T-helper 2 cell treated with Interferon-gamma antibody and Interleukin-4, amounts not matched to agents 5 μg/mL and 100 μg/mL, for 36 hours (primary cell): ENCODE measurements at regions not wholly inside any gene's neighbourhood (a gene's known extent, or its start where the extent isn't known, plus 50 kb on each side); places are given as distances from the start of the nearest gene placed in this dataset.

Source experiments
- DNase-seq: peaks from one replicate; pipeline ENCODE4 v3.0.0; 2021; ENCODE audit warnings: low spot score
- H3K27ac Mint-ChIP-seq: one replicate; pipeline ENCODE4 v1.8.0; 2021; ENCODE audit warnings: mild to moderate bottlenecking, mixed read lengths
- H3K27me3 Mint-ChIP-seq: one replicate; pipeline ENCODE4 v1.8.0; 2021; ENCODE audit warnings: low read depth, mixed read lengths
- H3K36me3 Mint-ChIP-seq: one replicate; pipeline ENCODE4 v1.8.0; 2021; ENCODE audit warnings: low read depth, mixed read lengths
- H3K4me1 Mint-ChIP-seq: one replicate; pipeline ENCODE4 v1.8.0; 2021; ENCODE audit warnings: low read depth, mixed read lengths
- H3K4me3 Mint-ChIP-seq: one replicate; pipeline ENCODE4 v1.8.0; 2022; ENCODE audit warnings: mild to moderate bottlenecking, moderate library complexity, mixed read lengths
- H3K9me3 Mint-ChIP-seq: one replicate; pipeline ENCODE4 v1.8.0; 2021; ENCODE audit warnings: mixed read lengths

- no peaks in the 10 kb centered on the region for H3K36me3 Mint-ChIP-seq
- no peak overlapping the region for H3K4me3 Mint-ChIP-seq
- no peak for DNase-seq
- no peaks in the 10 kb centered on the region for H3K4me1 Mint-ChIP-seq
- H3K27me3 Mint-ChIP-seq: no peaks in the 10 kb centered on the region
- no peak overlapping the region for H3K27ac Mint-ChIP-seq
- H3K9me3 Mint-ChIP-seq: peaks cover 35% of the 10 kb centered on the region
Measured at GRCh38 chr4:62135565-62136156, 935.5 kb downstream of the ADGRL3 start.

- no peaks in the 10 kb centered on the region for H3K36me3 Mint-ChIP-seq
- no peaks in the 10 kb centered on the region for H3K27me3 Mint-ChIP-seq
- H3K4me3 Mint-ChIP-seq: no peak overlapping the region
- DNase-seq: no peak
- H3K4me1 Mint-ChIP-seq: no peaks in the 10 kb centered on the region
- H3K27ac Mint-ChIP-seq: no peak overlapping the region
- peaks cover 32% of the 10 kb centered on the region for H3K9me3 Mint-ChIP-seq
Measured at GRCh38 chr4:62133977-62134376, 933.9 kb downstream of the ADGRL3 start.

- H3K9me3 Mint-ChIP-seq: peaks cover 28% of the 10 kb centered on the region
- no peak overlapping the region for H3K27ac Mint-ChIP-seq
- H3K27me3 Mint-ChIP-seq: no peaks in the 10 kb centered on the region
- H3K36me3 Mint-ChIP-seq: no peaks in the 10 kb centered on the region
- no peaks in the 10 kb centered on the region for H3K4me1 Mint-ChIP-seq
- no peak overlapping the region for H3K4me3 Mint-ChIP-seq
- no peak for DNase-seq
Measured at GRCh38 chr4:62133101-62133897, 933.2 kb downstream of the ADGRL3 start.

GRCh38 chr4:62131049-62131448 is 930.9 kb downstream of the ADGRL3 start:
- Mint-ChIP-seq H3K27ac (no peak overlapping the region), H3K4me3 (no peak overlapping the region), H3K27me3 (no peaks in the 10 kb centered on the region), H3K9me3 (peaks cover 25% of the 10 kb centered on the region), H3K4me1 (no peaks in the 10 kb centered on the region), H3K36me3 (no peaks in the 10 kb centered on the region)
- no peak for DNase-seq

GRCh38 chr4:62130637-62131036 is 930.5 kb downstream of the ADGRL3 start:
- H3K4me1 Mint-ChIP-seq: no peaks in the 10 kb centered on the region
- H3K9me3 Mint-ChIP-seq: peaks cover 29% of the 10 kb centered on the region
- no peak overlapping the region for H3K27ac Mint-ChIP-seq
- H3K27me3 Mint-ChIP-seq: no peaks in the 10 kb centered on the region
- DNase-seq: no peak
- no peak overlapping the region for H3K4me3 Mint-ChIP-seq
- no peaks in the 10 kb centered on the region for H3K36me3 Mint-ChIP-seq

GRCh38 chr4:62130230-62130629 is 930.1 kb downstream of the ADGRL3 start:
- H3K27ac Mint-ChIP-seq: no peak overlapping the region
- no peak for DNase-seq
- no peaks in the 10 kb centered on the region for H3K4me1 Mint-ChIP-seq
- no peaks in the 10 kb centered on the region for H3K27me3 Mint-ChIP-seq
- H3K4me3 Mint-ChIP-seq: no peak overlapping the region
- no peaks in the 10 kb centered on the region for H3K36me3 Mint-ChIP-seq
- peaks cover 33% of the 10 kb centered on the region for H3K9me3 Mint-ChIP-seq
